ENCODE measurements at regions not wholly inside any gene's neighbourhood (a gene's known extent, or its start where the extent isn't known, plus 50 kb on each side); places are given as distances from the start of the nearest gene placed in this dataset.
"Not testable (repeated sequence)": the region's sequence is repeated elsewhere in the genome, so short reads cannot be mapped to it uniquely, and the experiment has no call there.

DNA sequence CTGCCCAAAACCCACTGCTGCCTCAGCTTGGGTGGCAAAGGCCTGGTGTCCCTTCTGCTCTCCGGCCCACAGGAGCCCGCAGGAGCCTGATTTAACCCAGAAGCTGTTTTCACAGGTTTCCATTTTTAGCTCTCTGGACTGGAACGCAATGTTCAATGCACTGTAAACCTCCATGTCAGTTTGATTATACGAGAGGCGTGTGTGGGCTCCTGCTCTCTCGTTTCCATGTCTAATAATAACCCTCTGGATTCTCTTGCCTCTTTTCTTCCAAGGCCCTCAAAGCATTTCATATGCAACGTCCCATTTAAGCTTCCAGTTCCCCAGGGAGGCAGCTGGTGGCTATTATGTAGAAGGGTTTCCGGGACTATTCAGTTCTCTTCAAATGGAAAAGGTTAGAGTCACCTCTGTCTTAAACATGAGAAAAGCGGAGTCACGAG, 161.1 kb downstream of the SUDS3 start:
- DNase-seq, result peak; percentile 55 to 81

DNA sequence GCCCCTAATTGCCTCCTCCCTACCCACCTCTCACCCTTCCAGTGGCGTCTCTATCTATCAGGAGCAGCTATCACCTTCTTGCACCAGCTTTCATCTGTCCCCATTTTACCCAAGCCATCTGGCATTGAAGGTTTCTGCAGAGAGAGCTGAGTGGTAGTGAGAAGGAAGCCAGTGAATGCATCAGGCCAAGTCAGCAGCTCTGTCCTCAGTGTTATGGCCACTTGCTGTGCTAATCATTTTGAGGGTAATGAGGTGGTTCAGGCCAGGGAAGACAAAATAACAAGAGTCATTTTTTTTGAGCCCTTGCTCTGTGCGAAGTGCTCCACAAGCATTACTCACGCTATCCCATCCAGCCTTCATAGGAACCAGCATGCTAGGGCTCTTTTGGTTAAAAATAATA, 164.7 kb downstream of the SUDS3 start:
- no peak for DNase-seq

DNA sequence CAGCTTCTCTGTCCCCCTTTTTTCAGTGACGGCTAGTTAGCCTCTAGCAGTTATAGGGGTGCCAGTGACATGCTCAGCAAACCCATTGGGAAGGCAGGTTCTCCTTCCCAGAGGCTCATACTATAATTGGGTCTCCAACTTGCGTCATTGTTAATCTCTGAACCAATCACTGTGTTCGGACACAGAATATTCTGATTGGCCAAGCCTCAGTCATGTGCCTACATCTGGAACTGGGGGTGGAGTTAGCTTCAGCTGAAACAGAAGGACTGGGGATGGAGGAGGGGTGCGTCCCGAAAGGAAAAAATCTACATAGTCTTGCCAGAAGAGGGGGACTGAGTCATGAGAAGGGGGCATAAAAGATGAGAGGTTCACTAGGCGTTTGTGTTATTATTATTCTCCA, 165.6 kb downstream of the SUDS3 start:
- no peak for DNase-seq

DNA sequence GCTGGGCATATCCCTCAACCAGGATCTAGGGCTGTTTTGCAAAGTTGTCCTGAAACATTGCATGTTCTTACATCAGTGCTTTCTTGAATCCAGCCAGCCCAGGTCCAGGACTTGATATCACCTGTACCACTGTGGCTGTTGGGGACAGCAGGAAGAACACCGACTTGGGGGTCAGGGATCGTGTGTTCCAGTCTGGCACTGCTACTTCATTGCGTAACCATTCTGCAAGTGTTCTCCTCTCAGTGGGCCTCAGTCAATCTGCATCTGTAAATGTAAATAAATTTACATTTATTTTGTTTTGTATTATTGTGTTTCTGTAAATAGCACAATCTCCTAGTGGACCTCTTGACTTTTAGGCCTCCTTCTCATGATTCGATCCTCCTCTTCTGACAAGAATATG, 167.3 kb downstream of the SUDS3 start:
- DNase-seq, result no peak

DNA sequence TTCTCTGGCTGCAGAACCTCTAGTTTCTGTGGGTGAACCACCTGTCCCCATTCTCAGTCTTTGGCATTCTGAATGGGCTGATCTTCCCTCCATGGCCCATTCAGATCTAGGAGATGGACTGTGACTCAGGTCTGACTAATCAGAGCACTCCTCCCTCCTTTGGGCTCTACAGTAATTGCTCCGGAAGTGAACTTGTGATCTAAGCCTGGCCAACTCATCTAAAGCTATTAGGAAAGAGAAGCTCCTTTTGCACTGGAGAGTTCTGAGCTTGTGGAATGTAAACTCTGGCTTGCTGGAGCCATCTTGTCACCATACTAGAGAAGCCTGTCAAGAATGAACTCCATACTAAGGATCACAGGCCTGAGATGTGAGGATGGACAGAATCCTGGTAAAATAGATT, 168.2 kb downstream of the SUDS3 start:
- no peak for DNase-seq

DNA sequence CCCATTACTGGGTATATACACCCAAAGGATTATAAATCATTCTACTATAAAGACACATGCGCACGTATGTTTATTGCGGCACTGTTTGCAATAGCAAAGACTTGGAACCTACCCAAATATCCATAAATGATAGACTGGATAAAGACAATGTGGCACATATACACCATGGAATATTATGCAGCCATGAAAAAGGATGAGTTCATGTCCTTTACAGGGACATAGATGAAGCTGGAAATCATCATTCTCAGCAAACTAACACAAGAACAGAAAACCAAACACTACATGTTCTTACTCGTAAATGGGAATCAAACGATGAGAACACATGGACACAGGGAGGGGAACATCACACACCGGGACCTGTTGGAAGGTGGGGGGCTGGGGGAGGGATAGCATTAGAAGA, 171.3 kb downstream of the SUDS3 start:
- not testable (repeated sequence) for DNase-seq

DNA sequence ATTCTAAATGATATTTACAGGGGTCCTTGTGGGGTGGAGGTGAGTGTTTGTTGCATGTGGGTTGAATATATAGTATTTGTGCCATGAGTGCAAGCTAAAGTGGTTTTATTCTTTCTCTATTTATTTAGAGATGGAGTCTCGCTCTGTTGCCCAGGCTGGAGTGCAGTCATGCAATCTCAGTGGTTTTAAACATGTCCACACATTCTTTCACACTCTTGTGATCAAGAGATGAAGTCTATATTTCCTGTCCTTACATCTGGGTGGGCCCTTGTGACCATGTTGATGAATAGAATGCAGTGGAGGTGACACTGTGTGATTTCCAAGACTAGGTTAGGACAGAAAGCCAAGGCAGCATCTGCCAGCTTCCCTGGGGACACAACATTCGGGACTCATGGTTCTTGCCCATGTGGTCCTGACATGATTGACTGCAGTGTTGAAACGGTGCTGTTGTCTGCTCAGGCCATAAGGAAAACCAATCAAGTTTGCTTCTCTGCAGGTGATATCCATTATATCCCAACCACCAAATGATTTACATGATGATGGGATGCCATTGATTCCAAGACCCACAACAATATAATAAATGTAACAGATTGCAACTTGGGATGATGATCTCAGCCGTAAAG, 172.6 kb downstream of the SUDS3 start:
- DNase-seq, result no peak

DNA sequence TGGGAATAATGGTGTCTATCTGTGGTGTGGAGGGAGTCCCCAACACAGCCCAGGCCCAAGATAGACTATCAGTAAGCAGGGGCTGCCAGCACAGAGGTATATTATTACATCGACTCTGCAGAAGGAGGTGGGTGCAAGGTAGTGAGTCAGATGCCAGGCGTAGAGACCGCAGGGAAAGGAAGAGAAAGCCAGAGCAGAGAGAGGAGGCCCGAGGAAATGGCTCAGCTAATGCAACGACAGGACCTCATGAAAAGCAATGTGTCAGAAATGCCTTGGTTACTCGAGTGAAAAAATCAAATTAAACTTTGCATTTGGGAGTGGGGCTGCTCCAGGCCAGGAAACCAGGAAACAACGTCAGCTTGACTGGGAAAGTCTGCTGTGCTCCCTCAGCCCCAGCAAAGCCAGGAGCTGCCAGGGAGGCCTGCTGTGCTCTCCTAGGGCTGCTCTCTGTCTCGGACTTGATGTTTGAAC, 173.2 kb downstream of the SUDS3 start:
- no peak for DNase-seq

DNA sequence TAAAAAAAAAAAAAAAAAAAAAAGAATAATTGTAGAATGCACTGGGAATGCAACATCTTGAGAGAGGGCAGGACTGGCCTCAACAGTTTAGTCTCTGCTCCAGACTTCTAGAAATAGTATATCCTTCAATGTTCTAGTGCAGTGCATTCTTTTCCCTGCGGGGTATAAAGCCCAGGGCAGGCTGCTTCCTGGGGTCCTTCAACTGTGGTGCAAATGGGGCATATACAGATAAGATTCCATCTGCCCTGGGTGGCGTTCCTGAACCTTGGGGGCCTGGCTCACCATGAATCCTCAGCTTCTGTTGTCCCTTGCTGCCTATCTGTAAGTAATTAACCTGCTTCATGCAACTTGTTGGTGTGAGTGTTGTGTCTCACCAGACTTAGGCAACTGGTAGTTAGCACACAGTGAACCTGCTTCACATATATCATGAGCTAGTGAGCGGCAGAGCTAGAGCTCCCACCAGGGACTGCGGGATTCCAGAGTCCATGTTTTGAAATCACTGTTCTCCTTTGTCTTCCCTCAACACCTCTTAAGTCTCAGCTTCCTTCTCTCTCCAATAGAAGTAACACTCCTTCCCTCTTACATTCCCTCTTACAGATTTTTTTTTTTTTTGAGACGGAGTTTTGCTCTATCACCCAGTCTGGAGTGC, 177.6 kb downstream of the SUDS3 start:
- DNase-seq, result no peak

DNA sequence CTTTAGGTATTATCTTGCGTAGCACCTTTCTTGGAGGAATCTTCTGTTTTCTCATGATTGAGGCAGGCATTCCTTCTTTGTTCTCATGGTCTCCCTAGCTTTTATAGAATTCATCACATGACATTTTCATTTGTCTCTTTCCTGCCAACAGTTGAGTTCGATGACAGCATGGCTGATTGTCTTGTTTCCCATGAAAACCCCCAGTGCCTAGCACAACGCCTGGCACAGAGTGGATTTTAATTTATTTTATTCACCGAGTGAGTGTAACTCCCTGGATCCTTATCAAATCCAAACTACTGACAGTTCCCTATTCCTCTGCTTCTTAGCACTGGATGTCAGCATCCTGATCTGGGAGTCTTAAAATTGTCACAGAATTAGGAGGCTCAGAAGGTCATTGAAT, 182.6 kb downstream of the SUDS3 start:
- DNase-seq, result no peak

DNA sequence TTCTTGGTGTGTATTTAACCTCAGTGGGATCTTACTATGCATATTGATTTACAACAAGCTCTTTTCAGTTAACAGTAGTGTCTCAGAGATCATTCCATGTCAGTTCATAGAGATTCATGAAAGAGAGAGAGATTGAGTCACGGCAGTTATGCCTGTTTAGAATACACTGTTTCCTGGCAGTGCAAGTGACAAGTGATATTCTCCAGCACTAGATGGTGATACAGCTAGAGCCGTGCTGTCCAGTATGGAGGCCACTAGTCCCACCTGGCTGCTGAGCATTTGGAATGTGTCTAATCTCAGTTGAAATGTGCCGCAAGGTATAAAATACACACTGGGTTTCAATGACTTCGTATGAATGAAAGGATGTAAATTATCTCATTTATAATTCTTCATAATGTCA, 184.4 kb downstream of the SUDS3 start:
- no peak for DNase-seq

DNA sequence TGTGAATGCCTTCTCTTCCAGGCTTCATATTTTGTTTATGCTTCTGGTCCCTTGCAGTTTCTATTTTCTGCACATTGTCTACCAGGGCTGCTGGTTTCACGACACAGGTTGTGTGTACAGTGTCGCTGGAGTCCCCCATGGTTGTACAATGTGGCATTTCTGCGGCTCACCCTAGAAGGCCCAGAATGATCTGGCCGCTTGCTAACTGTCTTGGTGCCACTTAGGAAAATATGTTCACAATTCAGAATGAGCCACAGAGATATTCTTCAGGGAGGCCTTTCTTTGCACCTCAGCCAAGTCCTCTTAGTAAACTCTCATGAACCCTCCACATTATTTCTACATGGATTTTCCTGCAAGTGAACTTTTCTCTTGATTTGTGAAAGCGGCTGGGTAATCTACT, 195.4 kb downstream of the SUDS3 start:
- no peak for DNase-seq

DNA sequence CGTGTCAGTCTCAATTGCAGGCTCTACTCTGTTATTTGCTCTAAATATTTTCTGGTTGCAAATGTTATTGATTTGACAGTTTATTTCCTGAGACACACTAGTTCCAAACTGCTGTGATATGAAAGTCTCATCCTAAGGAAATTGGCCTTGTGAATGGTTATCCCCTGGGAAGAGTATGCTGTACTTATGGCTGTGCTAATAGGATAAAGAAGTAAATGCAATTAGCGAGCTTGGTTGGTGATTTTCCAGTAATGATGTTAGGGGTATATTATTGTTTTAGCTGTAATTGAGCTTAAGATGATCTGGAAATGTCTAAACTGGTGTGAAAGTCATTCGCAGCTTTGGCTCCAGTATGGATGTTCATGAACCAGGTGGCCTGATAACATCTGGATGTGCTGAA, 197.9 kb downstream of the SUDS3 start:
- DNase-seq, result no peak

DNA sequence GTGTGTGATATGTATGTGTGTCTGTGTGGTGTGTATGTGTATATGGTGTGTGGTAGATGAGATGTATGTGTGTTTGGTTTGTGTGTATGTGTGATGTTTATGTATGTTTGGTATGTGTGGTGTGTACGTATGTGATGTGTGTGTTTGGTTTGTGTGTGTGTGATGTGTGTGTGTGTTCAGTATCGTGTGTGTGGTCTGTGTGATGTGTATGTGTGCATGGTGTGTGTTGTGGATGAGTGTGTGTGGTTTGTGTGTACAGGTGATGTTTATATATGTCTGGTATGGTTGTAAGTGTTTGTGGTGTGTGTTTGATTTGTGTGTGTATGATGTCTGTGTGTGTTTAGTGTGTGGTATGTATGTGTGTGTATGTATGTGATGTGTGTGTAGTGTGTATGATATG, 199.4 kb downstream of the SUDS3 start:
- DNase-seq, result no peak

DNA sequence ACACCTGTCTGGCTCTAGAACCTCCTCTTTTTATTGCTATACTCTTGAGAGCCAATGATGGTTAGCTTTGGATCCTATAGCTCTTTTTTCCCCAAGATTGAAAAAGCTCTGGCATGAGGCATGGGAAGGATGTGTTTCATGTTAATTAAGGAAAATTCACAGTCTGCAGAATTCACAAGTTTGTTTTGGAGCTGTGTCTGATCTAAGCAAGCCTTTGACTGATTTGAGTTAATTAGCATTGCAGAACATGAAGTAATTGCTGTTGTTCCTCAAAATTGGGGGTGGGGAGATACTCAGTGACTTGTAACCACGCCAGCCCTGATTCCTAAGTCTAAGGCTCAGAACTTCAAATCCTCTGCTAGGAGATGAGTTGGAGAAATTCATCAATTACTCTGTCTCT, 205.0 kb downstream of the SUDS3 start:
- no peak for DNase-seq

DNA sequence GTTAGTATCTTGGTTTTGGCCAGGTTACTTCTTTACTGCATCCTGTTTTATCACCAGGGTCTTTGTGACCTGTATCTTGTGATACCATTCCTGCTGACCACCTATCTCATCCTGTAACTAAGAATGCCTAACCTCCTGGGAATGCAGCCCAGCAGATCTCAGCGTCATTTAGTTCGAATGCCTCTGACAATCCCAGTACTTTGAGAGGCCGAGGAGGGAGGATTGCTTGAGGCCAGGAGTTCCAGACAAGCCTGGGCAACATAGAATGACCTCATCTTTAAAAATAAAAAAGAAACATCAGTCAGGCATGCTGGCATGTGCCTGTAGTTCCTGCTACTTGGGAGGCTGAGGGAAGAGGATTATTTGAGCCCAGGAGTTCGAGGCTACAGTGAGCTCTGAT, 206.5 kb downstream of the SUDS3 start:
- no peak for DNase-seq

DNA sequence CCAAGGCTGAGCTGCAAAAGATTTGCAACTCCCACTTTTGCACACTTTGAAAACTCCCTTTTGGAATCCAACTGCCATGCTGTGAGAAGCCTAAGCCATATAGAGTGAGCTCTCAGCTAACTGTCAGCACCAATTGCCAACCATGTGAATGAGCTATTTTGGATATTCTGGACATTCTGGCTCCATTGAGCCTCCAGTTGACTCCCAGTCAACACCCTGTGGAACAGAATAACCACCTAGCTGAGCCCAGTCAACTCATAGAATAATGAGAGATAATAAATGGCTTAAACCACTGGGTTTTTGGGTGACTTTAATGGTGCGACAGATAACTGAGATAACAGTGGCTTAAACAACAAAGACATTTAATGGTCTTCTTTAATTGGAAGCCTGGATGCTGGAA, 210.1 kb downstream of the SUDS3 start:
- no peak for DNase-seq

DNA sequence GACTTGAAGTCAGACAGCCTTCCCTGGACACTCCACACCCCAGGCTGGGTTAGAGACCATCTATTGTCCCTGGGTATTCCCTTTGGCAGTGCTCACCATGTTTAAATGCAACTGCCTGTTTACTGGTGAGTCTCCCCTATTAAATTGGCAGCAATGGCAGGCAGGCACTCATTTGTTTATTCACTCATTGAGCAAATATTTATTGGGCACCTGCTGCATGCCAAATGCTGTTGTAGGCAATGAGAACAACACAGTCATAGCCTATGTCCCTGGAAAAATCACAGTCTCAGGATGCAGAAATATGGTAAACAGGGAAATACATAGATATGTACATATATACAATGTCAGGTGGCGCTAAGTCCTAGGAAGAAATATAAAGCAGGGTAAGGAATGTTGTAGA, 212.8 kb downstream of the SUDS3 start:
- no peak for DNase-seq

DNA sequence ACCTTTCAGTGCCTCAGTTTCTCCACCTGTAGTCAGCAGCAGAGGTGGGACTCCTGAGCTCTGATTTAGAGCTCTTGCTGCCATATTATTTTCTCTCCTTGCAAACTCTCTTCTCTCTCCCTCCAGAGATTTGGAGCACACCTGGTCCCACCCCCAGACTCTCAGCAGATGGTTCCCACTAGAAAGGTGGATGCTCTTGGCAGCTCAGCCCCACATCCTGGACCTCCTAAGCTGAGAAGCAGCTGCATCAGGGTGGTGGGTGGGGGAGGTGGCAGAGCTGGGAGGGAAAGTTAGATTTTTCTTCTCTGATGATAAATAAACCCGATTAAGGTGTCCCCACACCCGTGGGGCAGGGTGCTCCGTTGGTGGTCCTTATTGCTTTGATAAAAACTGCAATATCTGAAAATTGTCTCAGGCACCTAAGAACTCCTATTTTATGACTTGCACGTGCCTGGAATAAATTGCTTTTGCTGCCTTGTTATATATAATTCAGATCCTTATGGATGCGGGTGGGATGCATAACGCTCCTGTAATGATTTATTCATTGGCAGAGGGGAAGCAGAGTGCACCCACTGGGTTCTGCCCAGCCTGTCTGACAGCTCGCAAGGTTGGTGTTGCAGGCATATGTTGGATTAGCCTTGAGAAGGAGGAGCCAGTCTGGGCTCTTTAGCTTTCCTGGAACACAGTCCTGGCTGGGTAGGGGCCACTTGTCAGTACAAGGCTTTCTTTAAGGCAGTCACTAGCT, 214.2 kb downstream of the SUDS3 start:
- DNase-seq, result no peak

DNA sequence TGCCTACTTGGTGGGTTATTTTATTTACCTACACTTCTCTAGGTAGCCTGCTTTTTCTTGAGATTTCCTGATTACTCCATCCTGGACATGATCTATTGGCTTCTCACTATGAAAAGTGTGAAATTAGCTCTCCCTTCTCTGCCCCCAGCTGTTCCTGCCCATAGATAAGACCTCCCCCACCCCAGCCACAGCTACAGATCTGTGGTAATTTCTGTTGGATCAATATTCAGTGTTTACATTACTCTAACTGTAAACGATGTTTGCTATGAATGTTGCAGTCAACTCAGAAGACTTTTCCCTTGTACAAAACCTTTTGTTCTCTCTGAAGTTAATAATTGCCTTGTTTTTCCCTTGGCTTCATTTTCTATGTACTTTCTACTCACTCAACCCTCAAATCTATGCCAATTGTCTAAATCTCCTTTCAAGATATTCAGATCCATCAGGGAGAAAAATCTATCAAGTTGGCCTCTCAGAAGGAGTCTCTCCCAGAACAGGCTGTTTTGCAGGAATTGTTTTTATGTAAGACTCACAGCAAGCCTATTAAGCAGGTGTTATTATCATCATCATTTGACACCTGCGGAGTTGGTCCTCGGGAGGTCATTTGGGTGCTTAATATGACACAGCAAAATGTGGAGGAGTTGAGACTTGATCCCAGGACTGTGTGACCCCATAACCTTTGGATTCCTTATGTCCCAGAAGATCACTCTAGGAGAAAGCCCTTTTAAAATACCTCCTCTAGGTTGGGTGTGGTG, 227.4 kb downstream of the SUDS3 start:
- DNase-seq, result no peak

DNA sequence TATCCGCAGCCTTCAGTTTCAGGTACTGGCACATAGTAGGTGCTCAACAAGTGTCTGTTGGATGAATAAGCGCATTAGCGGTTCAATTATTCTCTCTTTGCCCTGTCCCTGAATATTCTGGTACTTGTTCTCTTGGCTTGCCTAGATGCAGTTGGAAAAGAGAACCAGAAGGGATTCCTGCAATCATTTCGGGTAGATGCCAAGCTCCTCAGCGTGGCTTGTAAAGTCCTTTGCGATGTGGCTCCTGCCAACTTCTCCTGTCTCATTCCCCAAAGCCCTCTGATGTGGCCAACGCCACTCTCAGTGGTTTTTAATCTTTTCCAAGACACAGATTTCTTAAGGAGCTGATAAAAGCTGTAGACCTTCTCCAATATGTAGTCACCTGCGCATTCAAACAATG, 230.3 kb downstream of the SUDS3 start:
- no peak for DNase-seq

DNA sequence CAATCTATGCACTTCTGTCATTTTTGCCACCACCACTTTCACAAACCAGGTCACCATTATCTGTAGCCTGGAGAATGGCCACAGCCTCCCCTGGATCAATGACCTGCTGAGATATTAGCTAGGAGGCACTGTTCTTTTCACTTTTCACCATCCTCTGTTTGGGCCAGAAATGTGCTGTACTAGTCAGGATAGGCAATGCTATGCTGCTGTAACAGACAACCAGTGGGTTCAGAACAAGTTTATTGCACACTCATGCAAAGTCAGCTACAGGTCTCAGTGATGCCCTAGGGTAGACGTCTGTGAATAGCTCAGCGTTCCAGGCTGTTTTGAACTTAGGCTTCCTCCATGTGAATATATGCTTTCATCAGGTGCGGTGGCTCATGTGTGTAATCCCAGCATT, 231.5 kb downstream of the SUDS3 start:
- no peak for DNase-seq

DNA sequence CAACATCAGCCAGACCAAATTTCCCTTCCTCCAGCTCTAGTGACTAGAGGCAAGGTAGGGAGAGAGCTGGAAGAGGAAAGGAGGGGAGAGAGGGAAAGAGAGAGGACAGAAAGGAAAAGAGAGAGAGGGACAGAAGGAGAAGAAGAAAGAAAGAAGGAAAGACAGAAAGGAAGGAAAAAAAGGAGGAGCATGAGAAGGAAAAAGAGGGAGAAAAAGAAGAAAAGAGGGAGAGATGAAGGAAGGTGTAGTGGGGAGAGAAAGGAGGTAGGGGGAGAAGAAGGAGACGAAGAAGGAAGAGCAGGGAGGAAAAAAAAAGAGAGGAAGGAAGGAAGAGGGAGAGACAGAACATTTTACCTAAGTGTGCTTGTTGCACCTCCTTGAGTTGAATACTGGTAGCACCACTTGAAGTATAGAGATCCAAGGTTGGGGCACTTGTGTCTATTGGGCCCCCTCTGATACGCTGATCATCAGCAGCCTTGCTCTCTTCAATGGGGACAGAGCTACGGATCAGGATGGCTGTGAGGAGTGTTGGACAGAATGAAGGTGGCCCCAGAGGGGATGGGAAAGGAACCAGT, 232.5 kb downstream of the SUDS3 start:
- no peak for DNase-seq

Data from NCI-H526 (cell line).